H9 (cell line): ENCODE measurements at regions not wholly inside any gene's neighbourhood (a gene's known extent, or its start where the extent isn't known, plus 50 kb on each side); places are given as distances from the start of the nearest gene placed in this dataset.

Experiments
- DNase-seq: peaks from one replicate; pipeline ENCODE4 v3.0.0-alpha.2; 2017
- H2AFZ ChIP-seq: one replicate; pipeline ENCODE4 v1.6.1; 2013; ENCODE audit warnings: mild to moderate bottlenecking, low read length, control low read depth, moderate library complexity
- H2AK5ac ChIP-seq: 2 replicates; pipeline ENCODE4 v1.6.1; 2013; ENCODE audit warnings: low read length, control low read depth, mixed read lengths; ENCODE audit not compliant: insufficient read length
- H2BK120ac ChIP-seq: one replicate; pipeline ENCODE4 v1.6.1; 2013; ENCODE audit warnings: low read depth, mild to moderate bottlenecking, low read length, control low read depth, inconsistent platforms; ENCODE audit not compliant: poor library complexity, severe bottlenecking
- H2BK12ac ChIP-seq: 2 replicates; pipeline ENCODE4 v1.6.1; 2013; ENCODE audit warnings: low read length, control low read depth, mixed read lengths, low read depth; ENCODE audit not compliant: insufficient read length
- H2BK15ac ChIP-seq: 2 replicates; pipeline ENCODE4 v1.6.1; 2013; ENCODE audit warnings: low read depth, low read length, control low read depth
- H2BK20ac ChIP-seq: one replicate; pipeline ENCODE4 v1.6.1; 2013; ENCODE audit warnings: low read depth, mild to moderate bottlenecking, low read length, control low read depth, inconsistent platforms; ENCODE audit not compliant: poor library complexity, severe bottlenecking
- H2BK5ac ChIP-seq: 2 replicates; pipeline ENCODE4 v1.6.1; 2013; ENCODE audit warnings: low read length, control low read depth, mixed read lengths; ENCODE audit not compliant: insufficient read length
- H3K14ac ChIP-seq: 2 replicates; pipeline ENCODE4 v1.6.1; 2013; ENCODE audit warnings: low read length, control low read depth; ENCODE audit not compliant: insufficient read depth
- H3K18ac ChIP-seq: 2 replicates; pipeline ENCODE4 v1.6.1; 2013; ENCODE audit warnings: low read depth, mild to moderate bottlenecking, mixed read lengths, low read length, control low read depth; ENCODE audit not compliant: insufficient read length
- H3K23ac ChIP-seq: 2 replicates; pipeline ENCODE4 v1.6.1; 2013; ENCODE audit warnings: low read length, control low read depth, mixed read lengths, low read depth; ENCODE audit not compliant: insufficient read length
- H3K23me2 ChIP-seq: 2 replicates; pipeline ENCODE4 v1.6.1; 2013; ENCODE audit warnings: low read depth, mild to moderate bottlenecking, mixed read lengths, low read length, control low read depth; ENCODE audit not compliant: insufficient read length, poor library complexity, severe bottlenecking
- H3K27ac ChIP-seq: 2 replicates; pipeline ENCODE4 v1.5.1; 2013; ENCODE audit warnings: low read length, control low read depth, mixed read lengths, low read depth; ENCODE audit not compliant: insufficient read length
- H3K27me3 ChIP-seq: 2 replicates; pipeline ENCODE4 v1.6.1; 2013; ENCODE audit warnings: low read length, control low read depth, inconsistent platforms; ENCODE audit not compliant: insufficient read depth
- H3K4ac ChIP-seq: 2 replicates; pipeline ENCODE4 v1.6.1; 2013; ENCODE audit warnings: low read depth, mild to moderate bottlenecking, control low read depth, inconsistent platforms, low read length, moderate library complexity
- H3K4me1 ChIP-seq: 2 replicates; pipeline ENCODE4 v1.6.1; 2013; ENCODE audit warnings: low read length, control low read depth, inconsistent platforms; ENCODE audit not compliant: insufficient read depth
- H3K4me2 ChIP-seq: 2 replicates; pipeline ENCODE4 v1.6.1; 2013; ENCODE audit warnings: low read length, control low read depth, mixed read lengths; ENCODE audit not compliant: insufficient read length, insufficient read depth
- H3K56ac ChIP-seq: 2 replicates; pipeline ENCODE4 v1.6.1; 2013; ENCODE audit warnings: low read depth, mild to moderate bottlenecking, mixed read lengths, low read length, control low read depth; ENCODE audit not compliant: insufficient read length
- H3K79me1 ChIP-seq: 2 replicates; pipeline ENCODE4 v1.6.1; 2013; ENCODE audit warnings: low read depth, mild to moderate bottlenecking, moderate library complexity, low read length, control low read depth, inconsistent platforms; ENCODE audit not compliant: insufficient read depth, poor library complexity, severe bottlenecking
- H3K79me2 ChIP-seq: 2 replicates; pipeline ENCODE4 v1.6.1; 2013; ENCODE audit warnings: low read length, control low read depth, inconsistent platforms; ENCODE audit not compliant: insufficient read depth
- H3K9ac ChIP-seq: 2 replicates; pipeline ENCODE4 v1.6.1; 2013; ENCODE audit warnings: low read length, control low read depth, mixed read lengths; ENCODE audit not compliant: insufficient read length; ENCODE audit errors: extremely low read depth
- H3K9me3 ChIP-seq: one replicate; pipeline ENCODE4 v1.6.1; 2013; ENCODE audit warnings: low read depth, low read length, inconsistent platforms; ENCODE audit not compliant: control insufficient read depth
- H3T11ph ChIP-seq: one replicate; pipeline ENCODE4 v1.6.1; 2013; ENCODE audit warnings: mild to moderate bottlenecking, low read length, control low read depth, inconsistent platforms
- H4K20me1 ChIP-seq: one replicate; pipeline ENCODE4 v1.6.1; 2013; ENCODE audit not compliant: control insufficient read depth, insufficient read length, insufficient read depth
- H4K5ac ChIP-seq: 2 replicates; pipeline ENCODE4 v1.6.1; 2013; ENCODE audit warnings: low read depth, mild to moderate bottlenecking, mixed read lengths, low read length, control low read depth; ENCODE audit not compliant: insufficient read length
- H4K8ac ChIP-seq: replicated peaks from 2 replicates; pipeline ENCODE4 v1.6.1; 2013; ENCODE audit warnings: low read length, control low read depth, mixed read lengths, low read depth; ENCODE audit not compliant: insufficient read length
- H4K91ac ChIP-seq: 2 replicates; pipeline ENCODE4 v1.6.1; 2013; ENCODE audit warnings: low read depth, mild to moderate bottlenecking, moderate library complexity, mixed read lengths, low read length, control low read depth; ENCODE audit not compliant: insufficient read length
- H3K27ac Mint-ChIP-seq, 3 experiments: 2 replicates in 2 of 3; 3 replicates in 1 of 3; pipeline ENCODE4 v1.8.0; 2020 to 2021; ENCODE audit warnings: mixed read lengths in 3 of 3, mild to moderate bottlenecking in 1 of 3, moderate library complexity in 1 of 3
- H3K27me3 Mint-ChIP-seq: 2 replicates; pipeline ENCODE4 v1.8.0; 2021; ENCODE audit warnings: low read depth, mild to moderate bottlenecking, moderate library complexity, mixed read lengths
- H3K36me3 Mint-ChIP-seq, 3 experiments: 2 replicates in 2 of 3; 3 replicates in 1 of 3; pipeline ENCODE4 v1.8.0; 2020 to 2021; ENCODE audit warnings: low read depth in 3 of 3, mixed read lengths in 3 of 3; ENCODE audit not compliant: insufficient read depth in 1 of 3
- H3K4me1 Mint-ChIP-seq, 2 experiments: 2 replicates each; pipeline ENCODE4 v1.8.0; 2020; ENCODE audit warnings: mixed read lengths in 2 of 2
- H3K4me3 Mint-ChIP-seq, 2 experiments: 2 replicates in 1 of 2; 3 replicates in 1 of 2; pipeline ENCODE4 v1.8.0; 2020 to 2021; ENCODE audit warnings: mild to moderate bottlenecking in 2 of 2, mixed read lengths in 2 of 2, moderate library complexity in 1 of 2
- H3K9me3 Mint-ChIP-seq, 2 experiments: 2 replicates in 1 of 2; 3 replicates in 1 of 2; pipeline ENCODE4 v1.8.0; 2020; ENCODE audit warnings: mild to moderate bottlenecking in 2 of 2, mixed read lengths in 2 of 2, moderate library complexity in 1 of 2
- WGBS: extraction: QIAGEN DNeasy Blood & Tissue Kit; methylation state at CpG from one replicate; pipeline ENCODE4 v1.1.7; 2013; ENCODE audit warnings: missing lambda C conversion rate, low lambda C conversion rate, mixed read lengths; ENCODE audit not compliant: insufficient read length; ENCODE audit errors: extremely low coverage; 5-methylcytosine and 5-hydroxymethylcytosine counted together
- TF ChIP-seq, protein P1 (sequence below): fragments of 200-600 bp; sonication (generic); conservative IDR thresholded peaks from 3 replicates; pipeline ENCODE4 v1.8.0; 2021; ENCODE audit warnings: antibody characterized with exemption, mild to moderate bottlenecking

- H2BK5ac ChIP-seq = no peak overlapping the region
- no peak overlapping the region for H3K18ac ChIP-seq
- H3K27ac ChIP-seq = no peak overlapping the region
- peaks cover 13 to 45% (median 39%) of the 10 kb centered on the region in 3 experiments for H3K36me3 Mint-ChIP-seq
- H3T11ph ChIP-seq = no peak overlapping the region
- H3K4ac ChIP-seq = no peak overlapping the region
- no peaks in the 10 kb centered on the region for H3K79me1 ChIP-seq
- no peaks in the 10 kb centered on the region for H3K4me1 Mint-ChIP-seq
- no peak overlapping the region for H3K23ac ChIP-seq
- H2AK5ac ChIP-seq = no peak overlapping the region
- no peaks in the 10 kb centered on the region for H4K20me1 ChIP-seq
- 100% methylated on average over 1 of the region's 2 CpGs for WGBS
- no peak overlapping the region for H3K14ac ChIP-seq
- no peak overlapping the region for H4K8ac ChIP-seq
- no peaks in the 10 kb centered on the region for H3K4me1 ChIP-seq
- H3K4me2 ChIP-seq = no peak overlapping the region
- TF ChIP-seq, protein P1, sequence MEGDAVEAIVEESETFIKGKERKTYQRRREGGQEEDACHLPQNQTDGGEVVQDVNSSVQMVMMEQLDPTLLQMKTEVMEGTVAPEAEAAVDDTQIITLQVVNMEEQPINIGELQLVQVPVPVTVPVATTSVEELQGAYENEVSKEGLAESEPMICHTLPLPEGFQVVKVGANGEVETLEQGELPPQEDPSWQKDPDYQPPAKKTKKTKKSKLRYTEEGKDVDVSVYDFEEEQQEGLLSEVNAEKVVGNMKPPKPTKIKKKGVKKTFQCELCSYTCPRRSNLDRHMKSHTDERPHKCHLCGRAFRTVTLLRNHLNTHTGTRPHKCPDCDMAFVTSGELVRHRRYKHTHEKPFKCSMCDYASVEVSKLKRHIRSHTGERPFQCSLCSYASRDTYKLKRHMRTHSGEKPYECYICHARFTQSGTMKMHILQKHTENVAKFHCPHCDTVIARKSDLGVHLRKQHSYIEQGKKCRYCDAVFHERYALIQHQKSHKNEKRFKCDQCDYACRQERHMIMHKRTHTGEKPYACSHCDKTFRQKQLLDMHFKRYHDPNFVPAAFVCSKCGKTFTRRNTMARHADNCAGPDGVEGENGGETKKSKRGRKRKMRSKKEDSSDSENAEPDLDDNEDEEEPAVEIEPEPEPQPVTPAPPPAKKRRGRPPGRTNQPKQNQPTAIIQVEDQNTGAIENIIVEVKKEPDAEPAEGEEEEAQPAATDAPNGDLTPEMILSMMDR = no peak
- H3K9ac ChIP-seq = no peak overlapping the region
- no peak overlapping the region for H3K4me3 Mint-ChIP-seq
- H2AFZ ChIP-seq = no peak overlapping the region
- no peak for DNase-seq
- no peak overlapping the region for H4K5ac ChIP-seq
- H3K79me2 ChIP-seq = no peaks in the 10 kb centered on the region
- H3K56ac ChIP-seq = no peak overlapping the region
- H3K23me2 ChIP-seq = no peaks in the 10 kb centered on the region
- H3K27me3 ChIP-seq = no peaks in the 10 kb centered on the region
- no peak overlapping the region for H4K91ac ChIP-seq
- H2BK120ac ChIP-seq = no peak overlapping the region
- peaks cover 3% of the 10 kb centered on the region for H3K27me3 Mint-ChIP-seq
- peaks cover 45 to 50% of the 10 kb centered on the region in 2 experiments for H3K9me3 Mint-ChIP-seq
- no peak overlapping the region for H3K27ac Mint-ChIP-seq
- peaks cover 8% of the 10 kb centered on the region for H3K9me3 ChIP-seq
- H2BK12ac ChIP-seq = no peak overlapping the region
- H2BK15ac ChIP-seq = no peak overlapping the region
- H2BK20ac ChIP-seq = no peak overlapping the region
Measured at GRCh38 chr21:17712887-17713286, 100.2 kb upstream of the BTG3 start.
